ENCODE measurements at regions not wholly inside any gene's neighbourhood (a gene's known extent, or its start where the extent isn't known, plus 50 kb on each side); places are given as distances from the start of the nearest gene placed in this dataset.

DNA sequence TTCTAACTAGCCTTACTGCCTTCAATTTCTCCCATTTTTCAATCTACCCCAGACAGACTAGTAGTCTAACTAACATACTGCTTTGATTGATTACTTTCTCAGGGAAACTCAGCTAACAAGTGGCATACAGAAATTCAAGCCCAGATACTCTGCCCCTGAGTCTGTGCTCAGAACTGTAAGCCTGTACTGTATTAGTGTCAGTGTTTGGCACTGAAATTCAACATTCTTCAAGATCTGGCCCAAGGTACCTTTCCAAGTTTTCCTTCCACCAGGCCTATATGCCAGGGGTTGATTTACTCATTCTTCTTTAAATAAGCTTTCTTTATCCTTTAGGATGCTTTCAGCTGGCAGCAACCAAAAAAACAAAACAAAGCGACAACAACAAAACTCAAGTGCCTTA lies 433.2 kb upstream of the MARCKS start:
- Histone ChIP-seq H3K36me3 (no peaks in the 10 kb centered on the region), H3K4me1 (no peaks in the 10 kb centered on the region), H3K9me3 (replicated peaks) (no peaks in the 10 kb centered on the region), H3K27me3 (ENCODE audit: low read depth) (peaks cover 5% of the 10 kb centered on the region), H3K27ac (replicated peaks) (no peak overlapping the region), H3K4me3 (no peak overlapping the region)
- DNase-seq, result no peak
- TF ChIP-seq, protein P1, sequence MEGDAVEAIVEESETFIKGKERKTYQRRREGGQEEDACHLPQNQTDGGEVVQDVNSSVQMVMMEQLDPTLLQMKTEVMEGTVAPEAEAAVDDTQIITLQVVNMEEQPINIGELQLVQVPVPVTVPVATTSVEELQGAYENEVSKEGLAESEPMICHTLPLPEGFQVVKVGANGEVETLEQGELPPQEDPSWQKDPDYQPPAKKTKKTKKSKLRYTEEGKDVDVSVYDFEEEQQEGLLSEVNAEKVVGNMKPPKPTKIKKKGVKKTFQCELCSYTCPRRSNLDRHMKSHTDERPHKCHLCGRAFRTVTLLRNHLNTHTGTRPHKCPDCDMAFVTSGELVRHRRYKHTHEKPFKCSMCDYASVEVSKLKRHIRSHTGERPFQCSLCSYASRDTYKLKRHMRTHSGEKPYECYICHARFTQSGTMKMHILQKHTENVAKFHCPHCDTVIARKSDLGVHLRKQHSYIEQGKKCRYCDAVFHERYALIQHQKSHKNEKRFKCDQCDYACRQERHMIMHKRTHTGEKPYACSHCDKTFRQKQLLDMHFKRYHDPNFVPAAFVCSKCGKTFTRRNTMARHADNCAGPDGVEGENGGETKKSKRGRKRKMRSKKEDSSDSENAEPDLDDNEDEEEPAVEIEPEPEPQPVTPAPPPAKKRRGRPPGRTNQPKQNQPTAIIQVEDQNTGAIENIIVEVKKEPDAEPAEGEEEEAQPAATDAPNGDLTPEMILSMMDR (IDR thresholded peaks at IDR 0.05; ENCODE audit: borderline replicate concordance), result no peak
- intact Hi-C loops (cut with micrococcal nuclease), result no loop called here

DNA sequence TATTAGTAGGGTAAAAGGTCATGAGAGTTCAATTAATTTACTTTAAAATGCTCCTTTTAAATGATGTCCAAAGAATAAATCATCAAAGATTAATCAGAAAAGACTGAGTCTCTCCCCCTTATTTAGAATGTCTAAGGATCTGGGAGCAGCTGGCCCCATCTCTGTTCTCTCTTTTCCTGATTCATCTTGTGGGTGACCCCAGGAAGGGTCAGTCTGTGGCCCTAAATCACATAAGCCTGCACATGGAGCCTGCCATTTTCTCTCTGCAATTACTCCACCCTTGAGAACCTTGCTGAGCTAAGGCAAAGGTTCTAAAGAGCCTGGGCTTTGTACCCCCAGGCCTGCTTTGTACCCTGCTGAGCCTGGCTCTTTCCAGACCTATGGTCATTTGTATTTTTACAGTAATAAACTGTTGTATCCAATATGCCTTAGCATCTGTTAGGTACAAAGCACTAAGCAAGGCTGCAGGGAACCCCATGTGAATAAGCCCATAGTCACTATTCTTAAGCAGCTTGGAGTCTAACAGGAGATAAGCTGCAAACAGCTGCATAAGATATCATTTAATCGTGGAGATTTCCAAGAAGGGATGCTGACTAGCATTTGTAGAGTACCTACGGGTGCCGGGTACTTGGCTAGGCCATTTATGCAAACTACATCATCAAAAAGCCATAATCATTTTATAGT lies 431.0 kb upstream of the MARCKS start:
- H3K36me3 ChIP-seq, result no peaks in the 10 kb centered on the region
- H3K27me3 ChIP-seq (ENCODE audit: low read depth), result peaks cover 5% of the 10 kb centered on the region
- no peaks in the 10 kb centered on the region for H3K9me3 ChIP-seq (replicated peaks)
- H3K4me3 ChIP-seq, result no peak overlapping the region
- TF ChIP-seq, protein P1 (IDR thresholded peaks at IDR 0.05; ENCODE audit: borderline replicate concordance), result no peak
- intact Hi-C loops (cut with micrococcal nuclease), result no loop called here
- H3K4me1 ChIP-seq, result no peaks in the 10 kb centered on the region
- DNase-seq, result no peak
- no peak overlapping the region for H3K27ac ChIP-seq (replicated peaks)

GRCh38 chr6:113427617-113428016 lies 429.5 kb upstream of the MARCKS start:
- H3K4me3 ChIP-seq, result no peak overlapping the region
- H3K27ac ChIP-seq (replicated peaks), result no peak overlapping the region
- H3K4me1 ChIP-seq, result no peaks in the 10 kb centered on the region
- H3K36me3 ChIP-seq, result no peaks in the 10 kb centered on the region
- H3K27me3 ChIP-seq (ENCODE audit: low read depth), result peaks cover 5% of the 10 kb centered on the region
- no peak for DNase-seq
- intact Hi-C loops (cut with micrococcal nuclease), result no loop called here
- TF ChIP-seq, protein P1 (IDR thresholded peaks at IDR 0.05; ENCODE audit: borderline replicate concordance), result no peak
- no peaks in the 10 kb centered on the region for H3K9me3 ChIP-seq (replicated peaks)

DNA sequence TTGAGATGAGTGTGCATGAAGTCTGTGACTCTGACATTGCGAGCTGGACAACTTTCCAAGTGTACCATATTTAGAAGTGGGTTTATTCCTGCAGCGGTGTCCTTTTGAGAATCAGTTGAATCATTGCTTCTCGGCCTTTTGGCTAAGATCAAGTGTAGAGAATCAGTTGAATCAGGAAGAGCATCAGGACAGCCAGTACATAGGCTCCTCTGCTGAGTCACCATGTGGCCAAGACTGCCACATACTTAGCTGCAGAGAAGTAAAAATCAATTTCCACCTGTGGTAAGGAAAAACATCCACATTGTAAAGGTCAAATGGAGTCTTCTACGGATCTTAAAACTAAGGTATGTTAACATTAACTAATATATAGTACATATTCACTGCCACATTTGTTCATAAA lies 428.4 kb upstream of the MARCKS start:
- no peak for DNase-seq
- Histone ChIP-seq H3K4me1 (no peaks in the 10 kb centered on the region), H3K4me3 (no peak overlapping the region), H3K27me3 (ENCODE audit: low read depth) (no peaks in the 10 kb centered on the region), H3K36me3 (no peaks in the 10 kb centered on the region), H3K27ac (replicated peaks) (no peak overlapping the region), H3K9me3 (replicated peaks) (no peaks in the 10 kb centered on the region)
- intact Hi-C loops (cut with micrococcal nuclease), result no loop called here
- TF ChIP-seq, protein P1 (IDR thresholded peaks at IDR 0.05; ENCODE audit: borderline replicate concordance), result no peak

- TF ChIP-seq, protein P1 (IDR thresholded peaks at IDR 0.05; ENCODE audit: borderline replicate concordance), result no peak
- intact Hi-C loops (cut with micrococcal nuclease), result no loop called here
- H3K4me1 ChIP-seq, result no peaks in the 10 kb centered on the region
- H3K4me3 ChIP-seq, result no peak overlapping the region
- H3K9me3 ChIP-seq (replicated peaks), result no peaks in the 10 kb centered on the region
- no peaks in the 10 kb centered on the region for H3K36me3 ChIP-seq
- H3K27ac ChIP-seq (replicated peaks), result no peak overlapping the region
- DNase-seq, result no peak
- no peaks in the 10 kb centered on the region for H3K27me3 ChIP-seq (ENCODE audit: low read depth)
Measured at GRCh38 chr6:113432521-113433334, 424.4 kb upstream of the MARCKS start.

Data from left ventricle myocardium inferior (tissue), 1 donor.